Uterus (tissue), 3 donors: ENCODE measurements at regions not wholly inside any gene's neighbourhood (a gene's known extent, or its start where the extent isn't known, plus 50 kb on each side); places are given as distances from the start of the nearest gene placed in this dataset.

Experiments
- DNase-seq, 2 donors: peaks; one replicate each; pipeline ENCODE4 v3.0.0-alpha.2; 2019 to 2020
- H3K27ac ChIP-seq, 2 donors: fragments of 200-600 bp; sonication (generic); 1 replicate in 1 of 2; 2 replicates in 1 of 2; pipeline ENCODE4 v1.5.1; 2016 to 2018
- H3K27me3 ChIP-seq, 2 donors: fragments of 200-600 bp; sonication (generic); one replicate each; pipeline ENCODE4 v1.5.1; 2018 to 2019; ENCODE audit warnings: control low read depth in 1 of 2
- H3K36me3 ChIP-seq, 2 donors: fragments of 200-600 bp; sonication (generic); one replicate each; pipeline ENCODE4 v1.5.1; 2019; ENCODE audit warnings: control low read depth in 1 of 2
- H3K4me1 ChIP-seq, 2 donors: fragments of 200-600 bp; sonication (generic); one replicate each; pipeline ENCODE4 v1.5.1; 2018 to 2019; ENCODE audit warnings: control low read depth in 1 of 2
- H3K4me3 ChIP-seq, 2 donors: fragments of 200-600 bp; sonication (generic); 1 replicate in 1 of 2; 2 replicates in 1 of 2; pipeline ENCODE4 v1.5.1; 2018 to 2019; ENCODE audit warnings: mild to moderate bottlenecking in 1 of 2
- H3K9me3 ChIP-seq, 2 donors: fragments of 200-600 bp; sonication (generic); one replicate each; pipeline ENCODE4 v1.5.1; 2019; ENCODE audit warnings: control low read depth in 1 of 2
- POLR2A ChIP-seq, 2 donors: fragments of 450-650 bp; IDR thresholded peaks; one replicate each; pipeline ENCODE4 v1.6.1; 2016; ENCODE audit warnings: antibody characterized with exemption in 2 of 2, mild to moderate bottlenecking in 1 of 2, moderate library complexity in 1 of 2
- intact Hi-C: fragments of 100-400 bp; cut with DNase I; formaldehyde crosslinking; loops from one replicate; pipeline ENCODE4 v1.15.1; 2023; ENCODE audit warnings: low total_unique reads
- TF ChIP-seq, protein P1 (sequence below), 4 experiments: fragments of 200-600 bp in 2 of 4; fragments of 450-650 bp in 2 of 4; sonication (generic) in 2 of 4; IDR thresholded peaks; one replicate each; pipeline ENCODE4 v1.5.1; 2016 to 2019; ENCODE audit warnings: antibody characterized with exemption in 4 of 4, mild to moderate bottlenecking in 2 of 4, moderate library complexity in 1 of 4
- donor health status: DM: yes; HTN: yes; CAD: no.

DNA sequence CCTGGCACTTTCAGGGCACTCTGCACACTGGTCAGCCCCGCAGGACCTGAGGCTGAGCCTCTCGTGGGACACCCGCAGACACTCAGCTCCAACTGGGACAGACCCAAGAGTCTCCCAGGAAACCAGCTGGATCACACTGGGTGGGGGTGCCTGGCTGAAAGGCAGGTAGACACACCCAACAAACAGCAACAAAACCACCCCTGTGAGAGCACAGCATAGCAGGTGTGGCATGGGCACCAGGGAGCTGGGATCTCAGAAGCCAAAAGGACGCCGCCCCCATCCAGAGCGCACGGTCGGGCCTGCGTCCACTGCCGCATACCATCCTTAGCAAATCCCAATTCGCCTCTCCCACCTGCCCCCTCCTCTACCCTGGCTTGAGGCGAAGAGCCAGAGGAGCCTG is 154.2 kb upstream of the LINGO1 start:
- no peak overlapping the region for H3K4me3 ChIP-seq
- intact Hi-C loops: no loop called here
- no peaks in the 10 kb centered on the region for H3K4me1 ChIP-seq
- no peak overlapping the region for H3K27ac ChIP-seq
- no peaks in the 10 kb centered on the region for H3K9me3 ChIP-seq
- H3K27me3 ChIP-seq: no peaks in the 10 kb centered on the region
- TF ChIP-seq POLR2A (IDR thresholded peaks at IDR 0.05): no peak
- TF ChIP-seq, protein P1, sequence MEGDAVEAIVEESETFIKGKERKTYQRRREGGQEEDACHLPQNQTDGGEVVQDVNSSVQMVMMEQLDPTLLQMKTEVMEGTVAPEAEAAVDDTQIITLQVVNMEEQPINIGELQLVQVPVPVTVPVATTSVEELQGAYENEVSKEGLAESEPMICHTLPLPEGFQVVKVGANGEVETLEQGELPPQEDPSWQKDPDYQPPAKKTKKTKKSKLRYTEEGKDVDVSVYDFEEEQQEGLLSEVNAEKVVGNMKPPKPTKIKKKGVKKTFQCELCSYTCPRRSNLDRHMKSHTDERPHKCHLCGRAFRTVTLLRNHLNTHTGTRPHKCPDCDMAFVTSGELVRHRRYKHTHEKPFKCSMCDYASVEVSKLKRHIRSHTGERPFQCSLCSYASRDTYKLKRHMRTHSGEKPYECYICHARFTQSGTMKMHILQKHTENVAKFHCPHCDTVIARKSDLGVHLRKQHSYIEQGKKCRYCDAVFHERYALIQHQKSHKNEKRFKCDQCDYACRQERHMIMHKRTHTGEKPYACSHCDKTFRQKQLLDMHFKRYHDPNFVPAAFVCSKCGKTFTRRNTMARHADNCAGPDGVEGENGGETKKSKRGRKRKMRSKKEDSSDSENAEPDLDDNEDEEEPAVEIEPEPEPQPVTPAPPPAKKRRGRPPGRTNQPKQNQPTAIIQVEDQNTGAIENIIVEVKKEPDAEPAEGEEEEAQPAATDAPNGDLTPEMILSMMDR (IDR thresholded peaks at IDR 0.05): no peak
- H3K36me3 ChIP-seq: no peaks in the 10 kb centered on the region
- no peak for DNase-seq

GRCh38 chr15:77786181-77786890 is 153.6 kb upstream of the LINGO1 start:
- intact Hi-C loops: no loop called here
- no peak for DNase-seq
- Histone ChIP-seq H3K36me3 (no peaks in the 10 kb centered on the region), H3K4me1 (no peaks in the 10 kb centered on the region), H3K27me3 (no peaks in the 10 kb centered on the region), H3K27ac (no peak overlapping the region), H3K9me3 (no peaks in the 10 kb centered on the region), H3K4me3 (no peak overlapping the region)
- no peak for TF ChIP-seq POLR2A (IDR thresholded peaks at IDR 0.05)
- TF ChIP-seq, protein P1 (IDR thresholded peaks at IDR 0.05): no peak

GRCh38 chr15:77784361-77785292 is 151.9 kb upstream of the LINGO1 start:
- no peak for TF ChIP-seq POLR2A (IDR thresholded peaks at IDR 0.05)
- TF ChIP-seq, protein P1 (IDR thresholded peaks at IDR 0.05): no peak
- Histone ChIP-seq H3K9me3 (no peaks in the 10 kb centered on the region), H3K36me3 (no peaks in the 10 kb centered on the region), H3K4me3 (no peak overlapping the region), H3K27ac (no peak overlapping the region), H3K27me3 (no peaks in the 10 kb centered on the region), H3K4me1 (no peaks in the 10 kb centered on the region)
- intact Hi-C loops: no loop called here
- no peak for DNase-seq

GRCh38 chr15:77783636-77784035 is 150.9 kb upstream of the LINGO1 start:
- intact Hi-C loops: no loop called here
- Histone ChIP-seq H3K9me3 (no peaks in the 10 kb centered on the region), H3K4me3 (no peak overlapping the region), H3K4me1 (no peaks in the 10 kb centered on the region), H3K27me3 (no peaks in the 10 kb centered on the region), H3K27ac (no peak overlapping the region), H3K36me3 (no peaks in the 10 kb centered on the region)
- no peak for DNase-seq
- TF ChIP-seq, protein P1 (IDR thresholded peaks at IDR 0.05): no peak
- TF ChIP-seq POLR2A (IDR thresholded peaks at IDR 0.05): no peak

DNA sequence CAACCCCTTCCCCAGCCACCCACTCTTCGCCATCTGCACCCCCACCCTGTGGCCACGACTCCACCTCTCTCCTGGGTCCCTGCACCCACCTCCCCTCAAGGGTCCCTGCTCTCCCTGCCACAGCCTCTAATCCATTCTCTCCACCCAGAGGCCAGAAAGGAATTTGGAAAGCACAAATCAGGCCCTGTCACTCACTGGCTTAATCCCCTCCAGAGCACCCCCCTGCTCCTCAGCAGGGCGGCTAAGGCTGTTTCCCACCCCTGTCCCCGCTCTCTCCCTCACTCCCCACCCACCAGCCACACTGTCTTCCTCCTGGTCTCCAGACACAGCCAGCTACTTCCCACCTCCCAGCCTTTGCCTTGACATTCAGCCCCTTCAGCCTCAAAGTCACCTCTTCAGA is 150.0 kb upstream of the LINGO1 start:
- no peak for TF ChIP-seq POLR2A (IDR thresholded peaks at IDR 0.05)
- TF ChIP-seq, protein P1 (IDR thresholded peaks at IDR 0.05): no peak
- Histone ChIP-seq H3K27me3 (no peaks in the 10 kb centered on the region), H3K27ac (no peak overlapping the region), H3K4me1 (no peaks in the 10 kb centered on the region), H3K9me3 (no peaks in the 10 kb centered on the region), H3K36me3 (no peaks in the 10 kb centered on the region), H3K4me3 (no peak overlapping the region)
- intact Hi-C loops: no loop called here
- DNase-seq: no peak
